Activated CD8-positive, alpha-beta memory T cell treated with anti-CD3 and anti-CD28 coated beads for 4 hours (primary cell): ENCODE measurements at regions not wholly inside any gene's neighbourhood (a gene's known extent, or its start where the extent isn't known, plus 50 kb on each side); places are given as distances from the start of the nearest gene placed in this dataset.
"Not testable (repeated sequence)": the region's sequence is repeated elsewhere in the genome, so short reads cannot be mapped to it uniquely, and the experiment has no call there.

ENCODE experiments used
- DNase-seq, 2 donors: peaks; one replicate each; pipeline ENCODE4 v3.0.0-alpha.2; 2020; ENCODE audit warnings: low read depth in 2 of 2

GRCh38 chr1:58934706-58935105, 150.9 kb upstream of the JUN start:
- no peak for DNase-seq

GRCh38 chr1:58936973-58937372, 153.1 kb upstream of the JUN start:
- no peak for DNase-seq

GRCh38 chr1:58939146-58939545, 155.3 kb upstream of the JUN start:
- DNase-seq = no peak

- DNase-seq = no peak
Measured at GRCh38 chr1:58939666-58940370, 156.0 kb upstream of the JUN start.

- DNase-seq = no peak
Measured at GRCh38 chr1:58941471-58942289, 157.8 kb upstream of the JUN start.

- no peak for DNase-seq
Measured at GRCh38 chr1:58942759-58943191, 158.9 kb upstream of the JUN start.

GRCh38 chr1:58943776-58944175, 159.9 kb upstream of the JUN start:
- DNase-seq = no peak

GRCh38 chr1:58944439-58944838, 160.6 kb upstream of the JUN start:
- DNase-seq = no peak

- no peak for DNase-seq
Measured at GRCh38 chr1:58946390-58946789, 162.5 kb upstream of the JUN start.

GRCh38 chr1:58948671-58949070, 164.8 kb upstream of the JUN start:
- DNase-seq = no peak

GRCh38 chr1:58949551-58950220, 165.8 kb upstream of the JUN start:
- no peak for DNase-seq

- DNase-seq = no peak
Measured at GRCh38 chr1:58950897-58951296, 167.1 kb upstream of the JUN start.

GRCh38 chr1:58953951-58954350, 170.1 kb upstream of the JUN start:
- not testable (repeated sequence) for DNase-seq

GRCh38 chr1:58963287-58963686, 179.4 kb upstream of the JUN start:
- DNase-seq = not testable (repeated sequence)

- no peak for DNase-seq
Measured at GRCh38 chr1:58964428-58964827, 180.6 kb upstream of the JUN start.

- DNase-seq = no peak
Measured at GRCh38 chr1:58964880-58965279, 181.0 kb upstream of the JUN start.

- DNase-seq = no peak
Measured at GRCh38 chr1:58966103-58966916, 182.5 kb upstream of the JUN start.

- no peak for DNase-seq
Measured at GRCh38 chr1:58966917-58967740, 183.3 kb upstream of the JUN start.

- no peak for DNase-seq
Measured at GRCh38 chr1:58968360-58968952, 184.6 kb upstream of the JUN start.

- DNase-seq = not testable (repeated sequence)
Measured at GRCh38 chr1:58969176-58969575, 185.3 kb upstream of the JUN start.
